ENCODE measurements at regions not wholly inside any gene's neighbourhood (a gene's known extent, or its start where the extent isn't known, plus 50 kb on each side); places are given as distances from the start of the nearest gene placed in this dataset.
A peak's percentile ranks its signal among the peaks of the same experiment; 100 is the strongest.
"Not testable (repeated sequence)": the region's sequence is repeated elsewhere in the genome, so short reads cannot be mapped to it uniquely, and the experiment has no call there.

DNA sequence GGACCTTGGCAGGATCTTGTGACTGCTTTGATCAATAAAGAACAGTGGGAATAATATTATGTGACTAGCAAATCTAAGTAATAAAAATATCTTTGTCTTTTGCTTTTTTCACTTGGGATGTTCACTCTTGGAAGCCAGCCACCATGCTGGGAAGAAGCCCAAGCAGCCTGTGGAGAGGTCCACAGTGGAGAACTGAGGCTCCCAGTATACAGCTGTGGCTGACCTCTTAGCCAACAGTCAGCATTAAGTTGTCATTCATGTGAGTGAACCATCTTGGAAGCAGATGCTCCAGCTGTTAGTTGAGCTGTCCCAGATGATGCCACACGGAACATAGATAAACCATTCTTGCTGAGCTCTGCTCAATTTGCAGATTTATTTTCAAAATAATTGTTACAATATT lies 160.0 kb downstream of the OSR1 start:
- peak in 1 of 2 donors; percentile 16 for DNase-seq

DNA sequence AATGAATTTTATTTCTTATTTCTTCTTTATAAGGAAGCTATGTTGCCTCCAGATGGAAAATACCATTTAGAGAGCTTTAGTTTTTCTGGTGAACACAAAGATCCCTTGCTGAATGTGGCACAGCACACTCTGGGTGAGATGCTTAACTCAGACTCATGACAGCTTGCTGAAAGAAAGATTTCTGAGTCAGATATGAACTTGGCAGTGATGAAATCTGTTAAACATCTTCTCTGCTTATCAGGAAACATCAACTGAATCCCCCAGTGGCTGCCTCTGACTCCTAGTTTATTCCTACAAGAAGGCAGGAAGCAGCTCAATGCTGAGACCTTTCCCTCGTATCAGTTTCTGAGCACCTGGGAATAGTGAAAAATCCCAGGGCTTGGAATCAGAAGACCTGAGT lies 162.8 kb downstream of the OSR1 start:
- no peak for DNase-seq

- no peak for DNase-seq
Observed at GRCh38 chr2:19189391-19189790, 169.0 kb downstream of the OSR1 start.

GRCh38 chr2:19187323-19188020 lies 171.0 kb downstream of the OSR1 start:
- no peak for DNase-seq

DNA sequence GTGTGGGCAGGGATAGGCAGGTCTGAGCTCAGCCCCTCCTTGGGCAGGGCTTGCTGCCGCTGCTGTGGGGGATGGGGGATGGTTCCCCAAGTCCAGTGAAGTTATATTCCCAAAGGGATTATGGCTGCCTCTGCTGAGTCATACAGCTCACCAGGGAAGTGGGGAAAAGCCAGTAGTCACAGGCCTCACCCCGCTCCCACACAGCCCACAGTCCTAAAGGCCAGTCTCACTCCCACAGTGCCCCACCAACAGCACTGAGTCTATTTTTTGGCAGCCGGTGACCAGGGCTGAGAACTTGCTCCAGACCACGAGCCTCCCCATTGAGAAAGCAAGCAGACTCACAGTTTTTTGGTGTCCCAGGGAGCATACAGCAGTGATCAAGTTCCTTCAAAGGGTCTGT lies 173.3 kb downstream of the OSR1 start:
- no peak for DNase-seq

GRCh38 chr2:19178175-19178574 lies 180.2 kb downstream of the OSR1 start:
- no peak for DNase-seq

DNA sequence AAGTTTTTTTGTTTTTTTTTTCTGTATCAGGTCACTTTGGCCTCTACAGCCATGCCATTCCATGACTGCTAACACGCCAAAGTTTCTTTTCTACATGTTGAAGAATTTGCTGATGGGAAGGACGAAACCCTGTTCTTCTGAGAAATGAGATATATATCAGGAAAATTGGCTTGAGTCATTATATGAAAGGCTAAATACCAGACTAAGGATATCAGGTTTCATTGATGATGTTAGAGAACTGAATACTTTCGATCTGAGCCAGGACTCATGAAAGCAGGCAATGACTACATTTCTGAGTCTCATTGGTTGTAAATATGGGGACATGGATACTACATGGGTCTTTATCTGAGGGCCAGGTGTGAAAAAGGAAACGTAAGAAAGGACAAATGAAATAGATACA lies 181.4 kb downstream of the OSR1 start:
- no peak for DNase-seq

GRCh38 chr2:19176172-19176852 lies 182.1 kb downstream of the OSR1 start:
- DNase-seq, result no peak

- no peak for DNase-seq
Observed at GRCh38 chr2:19174176-19174575, 184.2 kb downstream of the OSR1 start.

GRCh38 chr2:19171409-19171808 lies 187.0 kb downstream of the OSR1 start:
- no peak for DNase-seq

GRCh38 chr2:19169134-19169768 lies 189.2 kb downstream of the OSR1 start:
- DNase-seq, result no peak

DNA sequence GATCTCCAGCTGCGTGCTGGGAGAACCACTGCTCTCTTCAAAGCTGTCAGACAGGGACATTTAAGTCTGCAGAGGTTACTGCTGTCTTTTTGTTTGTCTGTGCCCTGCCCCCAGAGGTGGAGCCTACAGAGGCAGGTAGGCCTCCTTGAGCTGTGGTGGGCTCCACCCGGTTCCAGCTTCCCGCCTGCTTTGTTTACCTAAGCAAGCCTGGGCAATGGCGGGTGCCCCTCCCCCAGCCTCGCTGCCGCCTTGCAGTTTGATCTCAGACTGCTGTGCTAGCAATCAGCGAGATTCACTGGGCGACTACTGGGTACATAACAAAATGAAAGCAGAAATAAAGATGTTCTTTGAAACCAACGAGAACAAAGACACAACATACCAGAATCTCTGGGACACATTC lies 194.3 kb downstream of the OSR1 start:
- DNase-seq, result not testable (repeated sequence)

DNA sequence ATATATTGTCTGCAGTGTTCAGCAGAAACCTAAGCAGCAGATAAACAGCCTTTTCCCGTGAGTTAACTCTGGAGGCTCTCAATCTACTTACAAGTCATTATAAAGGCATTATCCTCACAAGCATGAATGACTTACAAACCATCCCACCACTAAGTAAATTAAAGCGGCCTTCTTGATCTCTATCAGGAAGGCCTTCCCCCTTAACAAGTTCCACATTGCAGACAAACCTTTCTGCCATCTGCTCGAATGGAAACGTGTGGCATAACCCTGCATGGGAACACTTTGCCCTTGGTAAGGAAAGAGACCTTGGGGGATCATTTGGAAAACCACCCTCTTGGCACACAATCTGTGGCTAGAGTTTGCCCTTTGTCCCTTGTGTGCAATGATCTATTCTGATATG lies 199.5 kb downstream of the OSR1 start:
- DNase-seq, result no peak

- DNase-seq, result no peak
Observed at GRCh38 chr2:19158211-19158610, 200.2 kb downstream of the OSR1 start.

GRCh38 chr2:19156646-19157045 lies 201.8 kb downstream of the OSR1 start:
- no peak for DNase-seq

- DNase-seq, result no peak
Observed at GRCh38 chr2:19150726-19151125, 207.7 kb downstream of the OSR1 start.

GRCh38 chr2:19146867-19147266 lies 211.6 kb downstream of the OSR1 start:
- no peak for DNase-seq

DNA sequence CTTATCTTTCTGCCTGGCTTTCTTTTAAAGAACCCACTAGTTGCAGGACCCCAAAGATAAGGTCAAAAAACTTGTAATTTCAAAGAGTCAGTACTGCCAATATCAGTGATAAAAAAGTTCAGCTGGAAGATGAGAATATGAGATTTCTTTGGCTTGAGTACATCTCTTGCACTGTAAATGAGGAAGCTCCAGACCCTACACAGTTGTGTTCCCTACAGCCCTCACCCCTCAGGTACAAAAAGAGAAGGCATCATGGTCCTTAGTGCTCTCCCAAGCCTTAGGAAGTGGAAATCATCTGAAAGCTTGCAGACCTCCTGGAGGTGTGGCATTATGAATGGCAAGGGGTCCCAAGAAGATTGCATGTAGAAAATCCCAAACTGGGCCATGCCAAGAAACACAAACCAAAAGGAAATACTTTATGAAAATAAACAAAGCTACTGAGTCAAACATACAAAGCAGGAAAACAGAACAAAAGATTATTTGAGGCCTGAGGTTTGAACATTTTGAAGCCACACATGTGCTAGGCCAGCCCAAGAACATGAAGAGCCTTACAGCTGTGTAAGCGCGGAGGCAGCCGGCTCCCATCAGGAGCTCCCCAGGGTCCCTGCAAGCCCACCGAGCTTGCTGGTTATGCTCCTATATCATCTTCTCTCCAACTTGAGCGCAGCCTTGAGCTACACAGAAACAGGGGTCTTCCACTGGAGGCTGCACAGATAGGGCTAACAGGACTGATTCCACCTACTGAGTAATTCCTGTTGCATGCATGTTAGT lies 217.0 kb downstream of the OSR1 start:
- DNase-seq, result no peak

GRCh38 chr2:19140463-19141208 lies 217.8 kb downstream of the OSR1 start:
- no peak for DNase-seq

GRCh38 chr2:19139386-19139785 lies 219.0 kb downstream of the OSR1 start:
- no peak for DNase-seq

- no peak for DNase-seq
Observed at GRCh38 chr2:19138264-19138825, 220.1 kb downstream of the OSR1 start.

DNA sequence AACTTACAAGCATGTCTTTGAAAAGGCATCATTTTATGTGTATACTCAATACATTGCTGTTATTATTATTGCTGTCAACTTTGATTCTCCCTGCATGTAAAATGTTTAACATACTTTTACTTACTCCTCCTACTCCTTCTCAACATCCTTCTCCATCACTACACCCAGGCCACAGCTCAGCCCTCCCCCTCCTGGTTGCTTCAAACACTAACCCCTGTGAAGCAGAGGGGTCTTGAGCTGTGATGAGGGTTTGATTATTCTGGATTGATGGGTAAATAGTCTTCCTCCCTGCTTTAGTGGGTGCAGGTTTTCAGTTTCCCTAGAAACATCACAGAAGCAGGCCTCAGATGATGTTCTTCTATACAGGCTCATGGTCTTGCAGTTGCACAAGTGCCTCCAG lies 221.0 kb downstream of the OSR1 start:
- no peak for DNase-seq

Measured in hippocampal formation (tissue), 2 donors.